Natural killer cell (primary cell): ENCODE measurements at regions not wholly inside any gene's neighbourhood (a gene's known extent, or its start where the extent isn't known, plus 50 kb on each side); places are given as distances from the start of the nearest gene placed in this dataset.

Experiments used
- ATAC-seq, 3 donors: fragments of 150-1000 bp in 2 of 3; fragments of 200-7000 bp in 1 of 3; cut with Tn5 transposase; 1 replicate in 1 of 3; 2 replicates in 2 of 3; pipeline ENCODE4 v1.10.0; 2021; ENCODE audit warnings: mild to moderate bottlenecking in 2 of 3, moderate library complexity in 2 of 3
- DNase-seq, 2 donors: peaks; one replicate each; pipeline versions ENCODE4 v3.0.0 to v3.0.0-alpha.2; 2013 to 2021; ENCODE audit warnings: mixed read lengths in 1 of 2
- H3K27ac ChIP-seq: one replicate; pipeline ENCODE4 v1.5.1; 2013; ENCODE audit warnings: mild to moderate bottlenecking, low read length
- H3K27me3 ChIP-seq: one replicate; pipeline ENCODE4 v1.6.1; 2013; ENCODE audit warnings: low read length; ENCODE audit not compliant: control insufficient read depth, insufficient read depth
- H3K36me3 ChIP-seq: one replicate; pipeline ENCODE4 v1.6.1; 2013; ENCODE audit warnings: low read length; ENCODE audit not compliant: control insufficient read depth, insufficient read depth
- H3K4me1 ChIP-seq: one replicate; pipeline ENCODE4 v1.6.1; 2013; ENCODE audit warnings: low read length; ENCODE audit not compliant: control insufficient read depth, insufficient read depth
- H3K4me3 ChIP-seq: one replicate; pipeline ENCODE4 v1.5.1; 2013; ENCODE audit warnings: low read length
- H3K9me3 ChIP-seq: one replicate; pipeline ENCODE4 v1.6.1; 2013; ENCODE audit warnings: low read length; ENCODE audit not compliant: control insufficient read depth, insufficient read depth
- H3K27ac Mint-ChIP-seq, 2 donors: one replicate each; pipeline ENCODE4 v1.8.0; 2022; ENCODE audit warnings: mild to moderate bottlenecking in 2 of 2, mixed read lengths in 2 of 2, moderate library complexity in 1 of 2
- H3K27me3 Mint-ChIP-seq, 2 donors: one replicate each; pipeline ENCODE4 v1.8.0; 2022; ENCODE audit warnings: low read depth in 2 of 2, mixed read lengths in 2 of 2
- H3K36me3 Mint-ChIP-seq: one replicate; pipeline ENCODE4 v1.8.0; 2022; ENCODE audit warnings: mixed read lengths
- H3K4me1 Mint-ChIP-seq, 2 donors: one replicate each; pipeline ENCODE4 v1.8.0; 2022; ENCODE audit warnings: mixed read lengths in 2 of 2
- H3K4me3 Mint-ChIP-seq: one replicate; pipeline ENCODE4 v1.8.0; 2022; ENCODE audit warnings: mild to moderate bottlenecking, moderate library complexity, mixed read lengths
- H3K9me3 Mint-ChIP-seq, 2 donors: one replicate each; pipeline ENCODE4 v1.8.0; 2022; ENCODE audit warnings: mixed read lengths in 2 of 2
- WGBS: methylation state at CpG from one replicate; pipeline ENCODE4 v1.1.7; 2013; ENCODE audit warnings: missing lambda C conversion rate; ENCODE audit not compliant: insufficient coverage; 5-methylcytosine and 5-hydroxymethylcytosine counted together
- intact Hi-C: fragments of 100-400 bp; cut with micrococcal nuclease; formaldehyde crosslinking; loops from one replicate; pipeline ENCODE4 v1.14.2; 2022
- TF ChIP-seq, protein P1 (sequence below): fragments of 200-600 bp; IDR thresholded peaks from one replicate; pipeline ENCODE4 v1.8.0; 2022; ENCODE audit warnings: antibody characterized with exemption

DNA sequence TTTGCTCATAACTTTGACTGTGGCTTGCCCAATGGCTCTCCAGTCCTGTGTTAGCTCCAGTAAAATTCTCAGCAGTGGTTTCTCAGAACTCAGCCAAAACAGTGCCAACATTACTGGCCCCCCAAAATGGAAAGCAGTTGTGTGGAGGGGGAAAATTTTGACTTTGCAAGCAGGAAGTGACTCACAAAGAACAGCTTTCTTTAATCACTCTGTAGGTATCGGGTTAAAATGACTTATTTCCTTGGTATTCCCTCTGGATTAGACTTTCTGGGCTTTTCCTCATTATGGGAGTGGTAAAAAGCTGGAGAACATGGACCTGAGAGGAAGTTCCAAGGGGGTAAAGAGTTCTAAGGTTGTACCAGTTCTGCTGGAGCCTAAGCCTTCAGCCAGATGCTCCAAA, 175.7 kb upstream of the RND3 start:
- ATAC-seq (no peak), DNase-seq (no peak)
- Mint-ChIP-seq H3K9me3 (peaks cover 9 to 17% of the 10 kb centered on the region in 2 donors), H3K27me3 (no peaks in the 10 kb centered on the region), H3K36me3 (peaks cover 28% of the 10 kb centered on the region), H3K4me1 (no peaks in the 10 kb centered on the region), H3K27ac (no peak overlapping the region), H3K4me3 (no peak overlapping the region)
- TF ChIP-seq, protein P1, sequence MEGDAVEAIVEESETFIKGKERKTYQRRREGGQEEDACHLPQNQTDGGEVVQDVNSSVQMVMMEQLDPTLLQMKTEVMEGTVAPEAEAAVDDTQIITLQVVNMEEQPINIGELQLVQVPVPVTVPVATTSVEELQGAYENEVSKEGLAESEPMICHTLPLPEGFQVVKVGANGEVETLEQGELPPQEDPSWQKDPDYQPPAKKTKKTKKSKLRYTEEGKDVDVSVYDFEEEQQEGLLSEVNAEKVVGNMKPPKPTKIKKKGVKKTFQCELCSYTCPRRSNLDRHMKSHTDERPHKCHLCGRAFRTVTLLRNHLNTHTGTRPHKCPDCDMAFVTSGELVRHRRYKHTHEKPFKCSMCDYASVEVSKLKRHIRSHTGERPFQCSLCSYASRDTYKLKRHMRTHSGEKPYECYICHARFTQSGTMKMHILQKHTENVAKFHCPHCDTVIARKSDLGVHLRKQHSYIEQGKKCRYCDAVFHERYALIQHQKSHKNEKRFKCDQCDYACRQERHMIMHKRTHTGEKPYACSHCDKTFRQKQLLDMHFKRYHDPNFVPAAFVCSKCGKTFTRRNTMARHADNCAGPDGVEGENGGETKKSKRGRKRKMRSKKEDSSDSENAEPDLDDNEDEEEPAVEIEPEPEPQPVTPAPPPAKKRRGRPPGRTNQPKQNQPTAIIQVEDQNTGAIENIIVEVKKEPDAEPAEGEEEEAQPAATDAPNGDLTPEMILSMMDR = no peak
- no peak overlapping the region for H3K27ac ChIP-seq
- H3K9me3 ChIP-seq = no peaks in the 10 kb centered on the region
- intact Hi-C loops = no loop called here
- WGBS = 73% methylated on average over 1 of the region's 1 CpG
- H3K4me1 ChIP-seq = no peaks in the 10 kb centered on the region
- H3K27me3 ChIP-seq = no peaks in the 10 kb centered on the region
- no peaks in the 10 kb centered on the region for H3K36me3 ChIP-seq
- no peak overlapping the region for H3K4me3 ChIP-seq

DNA sequence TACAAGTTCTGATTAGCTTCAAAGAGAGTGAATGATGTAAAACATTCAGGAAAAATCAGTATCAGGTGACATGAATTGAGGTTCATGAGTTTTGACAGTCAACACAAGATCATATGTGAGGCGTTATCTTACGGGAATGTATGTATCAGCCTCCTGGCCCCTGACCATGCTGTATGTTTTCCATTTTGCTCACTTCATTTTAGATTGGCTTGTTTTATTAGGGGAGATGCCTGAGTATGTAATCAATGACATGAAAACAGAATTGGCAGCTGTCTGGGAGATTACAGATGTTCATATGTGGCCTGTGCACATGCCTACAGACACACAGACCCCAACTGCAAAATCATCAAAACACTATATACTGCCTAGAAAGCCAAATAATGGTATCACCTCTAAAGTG, 168.5 kb upstream of the RND3 start:
- intact Hi-C loops = no loop called here
- Histone ChIP-seq H3K4me1 (no peaks in the 10 kb centered on the region), H3K27ac (no peak overlapping the region), H3K4me3 (no peak overlapping the region), H3K36me3 (no peaks in the 10 kb centered on the region), H3K27me3 (no peaks in the 10 kb centered on the region), H3K9me3 (peaks cover 6% of the 10 kb centered on the region)
- Mint-ChIP-seq H3K27me3 (no peaks in the 10 kb centered on the region), H3K27ac (no peak overlapping the region), H3K36me3 (peaks cover 13% of the 10 kb centered on the region), H3K9me3 (peaks cover 5 to 6% of the 10 kb centered on the region in 2 donors), H3K4me1 (no peaks in the 10 kb centered on the region), H3K4me3 (no peak overlapping the region)
- TF ChIP-seq, protein P1 = no peak
- no peak for DNase-seq
- ATAC-seq = no peak
- 98% methylated on average over 2 of the region's 2 CpGs for WGBS

DNA sequence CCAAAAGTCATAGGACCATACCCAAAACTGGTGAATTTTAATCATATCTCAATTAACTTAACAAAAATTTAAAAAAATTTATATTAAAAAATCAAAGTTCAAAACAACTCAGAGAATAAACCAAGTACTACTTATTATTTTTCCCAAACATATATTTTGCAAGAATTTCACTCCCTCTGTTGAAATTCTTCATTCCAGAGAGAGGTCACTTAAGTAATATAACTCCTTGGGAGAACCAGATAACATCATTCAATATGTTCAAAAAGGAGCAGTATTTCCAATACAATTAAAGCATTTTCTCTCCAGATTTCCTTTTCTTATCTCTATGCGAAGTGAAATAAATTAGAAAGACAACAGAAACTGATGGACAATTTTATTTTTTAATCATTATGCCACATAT, 165.9 kb upstream of the RND3 start:
- no peaks in the 10 kb centered on the region for H3K36me3 ChIP-seq
- DNase-seq (no peak), ATAC-seq (no peak)
- H3K27me3 Mint-ChIP-seq = no peaks in the 10 kb centered on the region
- H3K27ac Mint-ChIP-seq = no peak overlapping the region
- 80% methylated on average over 1 of the region's 1 CpG for WGBS
- H3K36me3 Mint-ChIP-seq = peaks cover 3% of the 10 kb centered on the region
- H3K4me3 Mint-ChIP-seq = no peak overlapping the region
- no peaks in the 10 kb centered on the region for H3K4me1 Mint-ChIP-seq
- H3K4me1 ChIP-seq = no peaks in the 10 kb centered on the region
- peaks cover 3 to 4% of the 10 kb centered on the region in 2 donors for H3K9me3 Mint-ChIP-seq
- no peak overlapping the region for H3K27ac ChIP-seq
- TF ChIP-seq, protein P1 = no peak
- H3K9me3 ChIP-seq = peaks cover 6% of the 10 kb centered on the region
- intact Hi-C loops = no loop called here
- H3K27me3 ChIP-seq = no peaks in the 10 kb centered on the region
- no peak overlapping the region for H3K4me3 ChIP-seq

DNA sequence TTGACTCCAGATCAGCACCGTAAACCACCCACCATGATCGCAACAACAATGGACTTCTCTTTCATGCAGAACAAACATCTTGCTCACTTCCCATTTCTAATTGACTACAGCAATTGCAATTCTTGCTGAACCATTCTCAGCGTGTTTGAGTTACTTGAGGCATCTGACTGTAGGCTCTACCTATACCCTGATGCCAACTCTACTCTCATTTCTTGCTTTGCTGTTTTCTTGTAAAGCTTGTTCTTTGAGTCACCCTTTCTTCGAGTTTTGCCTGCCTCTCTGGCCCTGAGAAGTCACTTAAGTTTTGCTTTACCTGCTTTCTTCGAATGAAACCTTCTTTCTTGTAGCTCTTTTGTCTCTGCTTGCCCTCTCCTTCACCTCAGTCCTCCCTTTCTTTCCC, 160.5 kb upstream of the RND3 start:
- Histone ChIP-seq H3K27ac (no peak overlapping the region), H3K9me3 (no peaks in the 10 kb centered on the region), H3K27me3 (no peaks in the 10 kb centered on the region), H3K36me3 (no peaks in the 10 kb centered on the region), H3K4me1 (no peaks in the 10 kb centered on the region), H3K4me3 (no peak overlapping the region)
- Mint-ChIP-seq H3K36me3 (no peaks in the 10 kb centered on the region), H3K4me1 (no peaks in the 10 kb centered on the region), H3K27me3 (no peaks in the 10 kb centered on the region), H3K4me3 (no peak overlapping the region), H3K27ac (no peak overlapping the region), H3K9me3 (peaks cover 14 to 16% of the 10 kb centered on the region in 2 donors)
- 73% methylated on average over 5 of the region's 5 CpGs for WGBS
- intact Hi-C loops = no loop called here
- TF ChIP-seq, protein P1 = no peak
- DNase-seq (no peak), ATAC-seq (no peak)
